ENCODE measurements at regions not wholly inside any gene's neighbourhood (a gene's known extent, or its start where the extent isn't known, plus 50 kb on each side); places are given as distances from the start of the nearest gene placed in this dataset.

DNA sequence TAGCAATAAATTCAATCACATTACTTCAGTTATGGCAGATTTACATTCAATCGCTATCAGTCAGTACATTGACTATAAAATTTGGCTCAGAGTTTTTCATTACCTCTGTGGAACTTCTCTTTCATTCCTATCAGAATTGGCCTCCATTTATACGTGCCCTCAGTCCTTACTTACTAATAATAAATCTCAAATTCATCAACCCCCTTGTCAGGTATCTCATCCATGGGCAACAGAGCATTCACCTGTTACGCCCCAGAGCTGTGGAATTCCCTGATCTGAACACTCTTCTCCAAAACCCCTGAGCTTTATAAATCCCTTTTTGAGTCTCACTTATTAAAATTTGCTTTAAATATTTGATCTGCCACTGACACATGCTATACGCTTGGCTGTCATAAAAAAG, 492.9 kb downstream of the GBE1 start:
- WGBS, 2 donors (ENCODE audit: low coverage in 1 of 2), result 79 to 90% methylated on average over 2 to 4 of the region's 4 CpGs
- no peak for ATAC-seq
- TF ChIP-seq POLR2A (IDR thresholded peaks at IDR 0.05) (no peak), POLR2AphosphoS5 (IDR thresholded peaks at IDR 0.05) (no peak), EP300 (IDR thresholded peaks at IDR 0.05) (no peak)
- TF ChIP-seq, protein P1, sequence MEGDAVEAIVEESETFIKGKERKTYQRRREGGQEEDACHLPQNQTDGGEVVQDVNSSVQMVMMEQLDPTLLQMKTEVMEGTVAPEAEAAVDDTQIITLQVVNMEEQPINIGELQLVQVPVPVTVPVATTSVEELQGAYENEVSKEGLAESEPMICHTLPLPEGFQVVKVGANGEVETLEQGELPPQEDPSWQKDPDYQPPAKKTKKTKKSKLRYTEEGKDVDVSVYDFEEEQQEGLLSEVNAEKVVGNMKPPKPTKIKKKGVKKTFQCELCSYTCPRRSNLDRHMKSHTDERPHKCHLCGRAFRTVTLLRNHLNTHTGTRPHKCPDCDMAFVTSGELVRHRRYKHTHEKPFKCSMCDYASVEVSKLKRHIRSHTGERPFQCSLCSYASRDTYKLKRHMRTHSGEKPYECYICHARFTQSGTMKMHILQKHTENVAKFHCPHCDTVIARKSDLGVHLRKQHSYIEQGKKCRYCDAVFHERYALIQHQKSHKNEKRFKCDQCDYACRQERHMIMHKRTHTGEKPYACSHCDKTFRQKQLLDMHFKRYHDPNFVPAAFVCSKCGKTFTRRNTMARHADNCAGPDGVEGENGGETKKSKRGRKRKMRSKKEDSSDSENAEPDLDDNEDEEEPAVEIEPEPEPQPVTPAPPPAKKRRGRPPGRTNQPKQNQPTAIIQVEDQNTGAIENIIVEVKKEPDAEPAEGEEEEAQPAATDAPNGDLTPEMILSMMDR (IDR thresholded peaks at IDR 0.05), result no peak
- Histone ChIP-seq H3K27ac (no peak overlapping the region), H3K9me3 (no peaks in the 10 kb centered on the region), H3K27me3 (no peaks in the 10 kb centered on the region), H3K36me3 (no peaks in the 10 kb centered on the region), H3K4me1 (no peaks in the 10 kb centered on the region), H3K4me3 (no peak overlapping the region)

DNA sequence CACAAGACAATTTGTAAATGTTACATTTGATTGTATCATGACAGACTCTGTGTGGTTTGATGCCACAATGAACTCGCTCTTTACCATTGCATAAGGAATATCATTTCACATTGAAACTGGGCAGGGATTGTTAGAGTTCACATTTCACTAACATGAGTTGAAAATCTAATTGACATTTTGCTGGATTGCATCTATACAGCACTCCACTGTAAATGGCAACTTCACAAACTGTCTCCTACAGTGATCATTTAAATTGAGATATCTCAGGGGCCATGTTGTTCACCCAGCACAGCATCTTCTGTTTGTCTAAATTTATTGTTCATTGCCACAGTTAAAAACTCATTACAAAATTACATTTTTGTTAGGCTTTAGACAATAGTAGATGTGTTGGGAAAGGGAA, 499.4 kb downstream of the GBE1 start:
- TF ChIP-seq POLR2A (IDR thresholded peaks at IDR 0.05) (no peak), POLR2AphosphoS5 (IDR thresholded peaks at IDR 0.05) (no peak), EP300 (IDR thresholded peaks at IDR 0.05) (no peak)
- TF ChIP-seq, protein P1 (IDR thresholded peaks at IDR 0.05), result no peak

DNA sequence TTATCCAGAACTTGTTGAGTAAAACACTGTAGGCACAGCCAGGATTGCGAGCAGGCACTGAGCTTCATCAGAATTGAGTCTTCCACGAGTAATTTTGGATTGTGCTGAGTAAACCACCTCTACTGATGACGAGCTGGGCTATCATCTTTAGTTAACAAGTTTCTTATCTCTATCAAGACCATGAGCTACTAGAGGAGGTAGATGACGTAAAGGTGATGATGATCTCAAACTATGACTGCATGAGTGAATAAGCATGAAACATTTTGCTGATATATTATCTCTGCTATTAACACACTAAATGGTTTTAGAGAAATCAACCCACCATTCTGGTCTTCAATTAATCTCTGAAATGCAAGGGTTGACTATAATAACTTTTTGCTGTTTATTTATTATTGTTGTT, 506.0 kb downstream of the GBE1 start:
- no peaks in the 10 kb centered on the region for H3K27me3 ChIP-seq
- WGBS, 2 donors (ENCODE audit: low coverage in 1 of 2), result 71 to 72% methylated on average over 3 to 4 of the region's 4 CpGs
- no peak overlapping the region for H3K27ac ChIP-seq

More for the DNA sequence above, 499.4 kb downstream of the GBE1 start:
- H3K4me3 ChIP-seq, result no peak overlapping the region
- no peaks in the 10 kb centered on the region for H3K27me3 ChIP-seq
- H3K27ac ChIP-seq, result no peak overlapping the region
- no peaks in the 10 kb centered on the region for H3K9me3 ChIP-seq
- ATAC-seq, result no peak
- no peaks in the 10 kb centered on the region for H3K4me1 ChIP-seq
- WGBS, 2 donors (ENCODE audit: low coverage in 1 of 2), result 78 to 85% methylated on average over 1 of the region's 1 CpG
- H3K36me3 ChIP-seq, result no peaks in the 10 kb centered on the region

DNA sequence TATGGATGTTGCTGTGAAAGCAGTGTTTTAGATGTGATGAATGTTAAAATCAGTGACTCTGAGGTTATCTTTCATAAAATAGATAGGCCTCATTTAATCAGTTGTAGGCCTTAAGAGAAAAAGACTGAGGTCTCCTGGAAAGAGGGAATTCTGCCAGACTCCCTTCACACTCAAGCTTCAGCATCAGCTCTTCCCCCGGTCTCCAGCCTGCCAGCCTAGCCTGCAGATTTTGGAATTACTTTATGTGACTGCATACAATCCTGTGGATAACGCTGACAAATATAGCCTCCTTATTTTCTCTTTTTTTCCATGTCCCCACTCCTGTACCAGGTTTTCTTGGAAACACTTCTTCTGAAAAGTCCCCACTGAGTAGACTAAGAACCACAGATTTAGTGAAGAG, 510.3 kb downstream of the GBE1 start:
- Histone ChIP-seq H3K36me3 (no peaks in the 10 kb centered on the region), H3K9me3 (no peaks in the 10 kb centered on the region), H3K4me3 (no peak overlapping the region), H3K4me1 (no peaks in the 10 kb centered on the region), H3K27ac (no peak overlapping the region), H3K27me3 (no peaks in the 10 kb centered on the region)
- WGBS, 2 donors (ENCODE audit: low coverage in 1 of 2), result 82 to 92% methylated on average over 2 of the region's 2 CpGs
- ATAC-seq, result no peak
- no peak for TF ChIP-seq POLR2A (IDR thresholded peaks at IDR 0.05)
- TF ChIP-seq, protein P1 (IDR thresholded peaks at IDR 0.05), result no peak
- no peak for TF ChIP-seq POLR2AphosphoS5 (IDR thresholded peaks at IDR 0.05)
- TF ChIP-seq EP300 (IDR thresholded peaks at IDR 0.05), result no peak

More for the DNA sequence above, 506.0 kb downstream of the GBE1 start:
- Histone ChIP-seq H3K36me3 (no peaks in the 10 kb centered on the region), H3K4me1 (no peaks in the 10 kb centered on the region), H3K4me3 (no peak overlapping the region), H3K9me3 (no peaks in the 10 kb centered on the region)
- TF ChIP-seq EP300 (IDR thresholded peaks at IDR 0.05) (no peak), POLR2AphosphoS5 (IDR thresholded peaks at IDR 0.05) (no peak), POLR2A (IDR thresholded peaks at IDR 0.05) (no peak)
- TF ChIP-seq, protein P1 (IDR thresholded peaks at IDR 0.05), result no peak
- no peak for ATAC-seq

DNA sequence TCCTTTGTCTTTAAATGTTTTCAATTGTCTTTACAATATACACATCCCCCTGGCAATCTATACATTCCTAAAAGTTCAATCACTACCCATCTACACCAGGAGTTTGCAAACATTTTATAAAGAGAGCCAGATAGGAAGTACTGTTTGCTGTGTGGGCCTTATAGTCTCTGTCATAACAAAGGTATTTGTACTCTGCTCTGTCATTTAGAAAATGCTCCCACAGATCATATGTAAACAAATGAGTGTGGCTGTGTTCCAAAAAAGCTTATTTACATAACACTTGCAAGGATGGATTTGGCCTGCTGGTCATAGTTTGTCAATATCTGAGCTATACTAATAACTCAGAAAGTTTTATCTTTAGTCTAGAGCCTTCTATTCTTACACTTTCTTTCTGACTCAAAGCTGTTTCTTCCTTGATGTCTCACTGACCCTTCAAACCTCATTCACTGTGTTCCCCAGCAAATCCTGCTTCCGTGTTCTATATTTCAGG, 511.9 kb downstream of the GBE1 start:
- Histone ChIP-seq H3K4me3 (no peak overlapping the region), H3K27ac (no peak overlapping the region), H3K27me3 (no peaks in the 10 kb centered on the region), H3K9me3 (no peaks in the 10 kb centered on the region), H3K4me1 (peaks cover 0 to 9% (median 0%) of the 10 kb centered on the region in 3 donors), H3K36me3 (no peaks in the 10 kb centered on the region)
- WGBS, 2 donors (ENCODE audit: low coverage in 1 of 2), result 47 to 88% methylated on average over 1 of the region's 1 CpG
- ATAC-seq, result no peak
- no peak for TF ChIP-seq POLR2A (IDR thresholded peaks at IDR 0.05)
- TF ChIP-seq, protein P1 (IDR thresholded peaks at IDR 0.05), result no peak
- no peak for TF ChIP-seq POLR2AphosphoS5 (IDR thresholded peaks at IDR 0.05)
- TF ChIP-seq EP300 (IDR thresholded peaks at IDR 0.05), result no peak

Measured in gastroesophageal sphincter (tissue), 4 donors.